GM19328 (cell line): ENCODE measurements at regions not wholly inside any gene's neighbourhood (a gene's known extent, or its start where the extent isn't known, plus 50 kb on each side); places are given as distances from the start of the nearest gene placed in this dataset.

Source experiments
- ATAC-seq: cut with Tn5 transposase; IDR thresholded peaks from one replicate; pipeline ENCODE4 v1.9.1; 2021; ENCODE audit warnings: mild to moderate bottlenecking, moderate library complexity; ENCODE audit not compliant: unreplicated experiment

DNA sequence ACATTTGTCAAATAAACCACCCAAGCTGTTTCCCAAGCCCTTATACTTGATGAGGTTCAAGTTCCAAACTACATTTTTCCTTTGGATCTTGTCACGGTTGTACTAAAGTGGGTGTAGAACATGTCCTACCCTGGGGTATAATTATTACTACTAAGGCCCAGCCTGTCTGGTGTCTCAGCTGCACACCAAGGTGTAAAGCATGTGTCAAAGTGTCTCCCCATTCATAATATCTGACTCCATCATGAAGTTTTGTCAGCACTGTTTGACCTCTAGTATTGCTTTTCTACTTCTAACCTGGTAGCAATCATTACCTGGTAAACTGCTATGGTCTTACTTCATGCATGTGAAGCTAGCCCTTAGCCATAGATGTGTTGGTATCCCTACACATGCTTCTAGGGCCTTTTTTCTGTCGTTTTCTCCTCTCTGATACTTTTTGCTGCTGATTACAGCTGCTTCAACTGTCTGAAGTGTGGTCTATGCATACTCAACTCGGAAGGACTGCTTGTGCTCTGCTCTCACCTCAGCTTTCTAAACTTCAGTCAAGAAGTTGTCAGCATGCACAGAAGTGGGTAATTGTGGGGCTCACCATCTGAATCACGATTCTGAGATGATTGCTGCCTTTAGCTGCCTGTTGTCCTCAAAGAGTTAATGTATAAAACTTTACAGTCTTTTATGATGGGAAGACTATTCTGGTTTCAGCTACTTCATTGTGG lies 445.7 kb upstream of the TRIB2 start:
- no peak for ATAC-seq

DNA sequence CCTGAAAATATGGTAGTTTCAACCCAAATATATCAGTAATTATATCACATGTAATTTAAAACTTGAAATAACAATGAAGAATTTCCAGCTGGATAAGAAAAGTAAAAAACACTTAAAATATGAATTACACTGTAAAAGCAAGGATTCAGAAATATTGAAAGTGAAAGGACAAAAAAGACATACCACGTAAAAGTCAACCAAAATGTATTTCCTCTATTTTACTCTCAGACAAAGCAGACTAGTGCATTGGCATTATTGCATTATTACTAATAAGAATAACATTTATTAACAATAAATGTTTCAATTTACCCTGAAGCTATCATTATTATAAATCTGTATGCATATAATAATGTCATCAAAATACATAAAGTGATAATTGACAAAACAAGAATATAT lies 445.1 kb upstream of the TRIB2 start:
- no peak for ATAC-seq

DNA sequence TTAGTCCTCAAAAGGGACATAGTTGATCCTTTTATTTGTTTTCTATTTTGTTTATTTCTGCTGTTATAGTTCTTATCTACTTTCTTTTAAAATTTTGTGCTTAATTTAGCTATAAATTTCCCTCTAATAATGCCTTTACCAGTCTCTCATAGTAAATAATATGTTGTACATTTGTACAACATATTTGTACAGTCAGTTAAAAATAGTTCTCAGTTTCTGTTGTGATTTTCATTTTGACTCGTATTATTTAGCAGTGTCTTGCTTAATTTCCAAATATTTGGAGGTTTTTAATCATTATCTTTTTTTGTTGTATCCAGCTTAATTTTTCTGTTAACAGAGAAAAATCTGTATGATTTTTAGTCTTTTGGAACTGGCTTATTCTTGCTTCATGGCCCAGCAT lies 443.6 kb upstream of the TRIB2 start:
- no peak for ATAC-seq

DNA sequence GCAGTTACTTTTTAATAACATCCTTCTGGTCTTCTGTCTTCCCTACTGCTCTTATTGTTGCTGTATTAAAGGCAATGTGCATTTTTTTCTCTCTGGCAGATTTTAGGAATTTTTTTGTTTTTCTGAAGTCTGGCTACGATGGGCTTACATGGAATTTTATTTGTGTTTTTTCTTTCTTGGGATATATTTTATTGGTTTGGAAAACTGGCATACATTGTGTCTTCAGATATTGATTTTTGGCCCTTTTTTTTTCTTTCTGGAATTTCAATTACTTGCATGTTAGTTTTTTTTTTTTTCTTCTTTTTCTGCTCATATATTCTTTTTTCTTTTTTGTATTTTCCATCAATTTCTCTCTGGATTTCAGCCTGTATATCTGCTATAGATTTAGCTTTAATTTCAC lies 442.1 kb upstream of the TRIB2 start:
- ATAC-seq = no peak

DNA sequence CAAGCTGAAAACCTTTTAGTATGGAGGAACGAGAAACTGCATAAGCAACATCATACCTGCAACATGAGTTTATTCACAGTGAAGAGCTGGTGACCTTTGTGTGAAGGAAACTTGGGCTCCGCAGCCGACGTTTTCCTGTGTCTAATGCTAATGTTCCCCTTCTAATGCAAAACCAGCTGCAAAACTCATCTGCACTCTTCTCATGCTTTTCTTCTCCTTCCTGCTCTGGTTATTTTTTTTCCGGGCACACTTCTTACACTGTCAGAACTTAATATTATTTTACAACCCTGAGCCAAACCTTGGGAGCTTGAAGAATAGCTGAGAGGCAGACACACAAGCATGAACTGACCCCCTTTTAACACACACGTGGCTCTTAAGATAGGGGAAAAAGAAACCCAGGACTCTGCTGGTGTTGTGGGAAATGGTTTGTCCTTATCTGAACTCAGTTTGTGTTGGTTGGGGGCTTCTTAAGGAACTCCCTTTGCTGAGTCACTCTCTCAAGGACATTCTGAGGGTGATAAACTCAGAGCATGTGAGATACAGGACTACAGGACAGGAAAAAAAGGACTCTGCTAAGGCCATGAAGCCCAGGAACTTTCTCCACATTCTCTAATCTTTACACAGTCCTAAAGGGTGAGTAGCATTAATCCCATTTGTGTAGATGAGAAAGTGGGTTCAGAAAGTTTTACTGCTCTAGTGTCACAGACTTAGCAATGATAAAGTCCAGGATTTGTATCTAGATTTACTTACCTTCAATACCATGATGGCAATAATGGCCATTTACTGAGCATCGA lies 439.3 kb upstream of the TRIB2 start:
- ATAC-seq = no peak

DNA sequence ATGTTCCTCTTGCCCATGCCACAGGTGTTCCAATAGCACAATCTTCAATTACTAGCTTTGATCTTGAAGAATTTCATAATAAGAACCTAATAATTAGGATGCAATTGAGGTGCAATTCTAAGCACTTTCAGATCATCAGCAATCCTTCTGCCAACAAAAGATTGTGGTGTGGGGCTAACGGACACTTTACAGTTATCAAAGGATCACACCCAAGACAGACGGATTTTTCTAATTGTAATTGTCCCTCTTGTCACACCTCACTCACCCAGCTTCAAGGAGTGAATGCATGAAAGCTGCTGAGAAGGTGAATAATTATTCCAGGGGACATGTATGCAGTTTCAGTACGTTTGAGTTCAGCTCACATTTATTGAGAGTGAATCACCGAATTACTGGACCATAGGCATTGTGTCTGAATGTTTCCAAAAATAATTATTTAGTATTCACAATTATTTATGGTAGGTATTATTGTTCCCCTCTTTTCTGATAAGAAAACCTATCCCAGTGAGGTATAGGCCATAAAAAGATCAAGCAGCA lies 438.5 kb upstream of the TRIB2 start:
- no peak for ATAC-seq

DNA sequence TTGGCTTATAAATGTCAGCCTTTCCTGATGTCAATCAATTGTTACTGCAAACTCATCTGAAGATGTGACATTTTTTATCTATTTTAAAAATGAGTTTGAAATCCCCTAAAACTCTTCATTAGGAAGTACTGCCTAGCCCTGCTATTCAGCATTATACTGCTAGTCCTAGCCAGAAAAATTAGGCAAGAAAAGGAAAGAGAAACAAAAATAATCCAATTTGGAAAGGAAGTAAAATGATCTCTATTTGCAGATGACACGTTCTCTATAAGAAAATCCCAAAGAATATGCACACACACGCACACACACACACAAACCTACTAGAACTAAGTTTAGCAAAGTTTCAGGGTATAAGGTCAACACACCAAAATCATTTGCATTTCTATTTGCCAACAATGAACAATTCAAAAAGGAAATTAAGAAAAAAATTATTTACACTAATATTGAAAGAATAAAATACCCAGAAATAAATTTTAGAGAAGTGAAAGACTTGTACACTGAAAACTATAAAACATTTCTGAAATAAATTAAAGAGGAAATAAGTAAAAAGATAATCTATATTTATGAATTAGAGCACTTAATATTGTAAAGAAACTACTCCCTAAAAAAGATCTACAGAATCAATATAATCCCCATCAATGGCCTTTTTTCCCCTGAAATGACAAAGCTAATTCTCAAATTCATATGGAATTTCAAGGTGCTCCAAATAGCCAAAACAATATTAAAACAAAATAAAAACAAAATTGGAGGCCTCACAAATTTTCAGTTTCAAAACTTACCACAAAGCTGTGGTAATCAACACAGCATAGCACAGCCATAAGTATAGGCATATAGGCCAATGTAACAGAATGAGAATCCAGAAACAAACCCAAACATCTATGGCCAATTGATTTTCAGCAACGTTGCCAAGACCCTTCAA lies 433.7 kb upstream of the TRIB2 start:
- ATAC-seq = peak; percentile 73

DNA sequence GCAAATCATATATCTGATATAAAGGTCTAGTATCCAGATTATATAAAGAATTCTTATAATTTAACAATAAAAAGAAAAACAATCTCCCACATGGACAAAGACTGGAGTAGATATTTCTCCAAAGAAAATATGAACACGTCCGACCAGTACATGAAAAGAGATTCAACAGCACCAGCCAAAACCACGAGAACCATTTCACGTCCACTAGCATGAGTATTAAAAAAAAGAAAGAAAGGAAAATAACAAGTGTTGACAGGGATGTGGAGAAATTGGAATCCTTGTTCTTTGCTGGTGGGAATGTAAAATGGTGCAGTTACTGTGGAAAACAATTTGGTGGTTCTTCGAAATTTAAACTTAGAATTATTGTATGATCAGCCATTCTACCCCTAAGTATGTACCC lies 432.7 kb upstream of the TRIB2 start:
- ATAC-seq = no peak

DNA sequence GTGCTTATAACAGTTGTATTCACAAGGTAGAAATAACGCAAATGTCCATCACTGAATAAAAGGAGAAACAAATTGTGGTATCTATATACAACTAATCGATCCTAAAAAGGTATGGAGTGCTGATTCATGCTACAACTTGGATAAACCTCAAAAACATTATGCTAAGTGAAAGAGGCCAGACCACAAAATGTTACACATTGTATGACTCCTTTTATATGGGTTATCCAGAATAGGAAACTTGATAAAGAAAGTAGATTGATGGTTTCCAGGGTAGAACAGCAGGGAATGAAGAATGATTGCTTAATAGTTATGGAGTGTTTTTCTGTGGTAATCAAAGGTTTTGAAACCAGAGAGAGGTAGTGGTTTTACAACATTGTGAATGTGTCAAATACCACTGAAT lies 432.2 kb upstream of the TRIB2 start:
- ATAC-seq = no peak

DNA sequence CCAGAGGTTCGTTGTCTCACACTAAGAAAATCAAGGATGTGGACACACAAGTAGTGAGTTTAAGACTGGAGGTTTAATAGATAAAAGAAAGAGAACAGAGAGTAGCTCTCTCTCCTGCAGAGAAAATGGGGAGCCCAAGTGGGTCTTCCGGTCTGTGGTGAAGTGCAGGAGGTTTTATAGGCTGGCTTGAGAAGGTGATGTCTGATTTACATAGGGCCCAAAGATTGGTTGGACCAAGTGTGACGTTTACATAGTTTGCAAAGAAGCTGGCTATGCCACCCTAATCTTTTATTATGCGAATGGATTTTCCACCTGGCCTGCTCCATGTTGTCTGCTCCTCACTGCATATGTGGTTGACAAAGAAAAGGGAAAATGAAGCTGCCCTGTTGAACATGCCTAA lies 430.4 kb upstream of the TRIB2 start:
- no peak for ATAC-seq

DNA sequence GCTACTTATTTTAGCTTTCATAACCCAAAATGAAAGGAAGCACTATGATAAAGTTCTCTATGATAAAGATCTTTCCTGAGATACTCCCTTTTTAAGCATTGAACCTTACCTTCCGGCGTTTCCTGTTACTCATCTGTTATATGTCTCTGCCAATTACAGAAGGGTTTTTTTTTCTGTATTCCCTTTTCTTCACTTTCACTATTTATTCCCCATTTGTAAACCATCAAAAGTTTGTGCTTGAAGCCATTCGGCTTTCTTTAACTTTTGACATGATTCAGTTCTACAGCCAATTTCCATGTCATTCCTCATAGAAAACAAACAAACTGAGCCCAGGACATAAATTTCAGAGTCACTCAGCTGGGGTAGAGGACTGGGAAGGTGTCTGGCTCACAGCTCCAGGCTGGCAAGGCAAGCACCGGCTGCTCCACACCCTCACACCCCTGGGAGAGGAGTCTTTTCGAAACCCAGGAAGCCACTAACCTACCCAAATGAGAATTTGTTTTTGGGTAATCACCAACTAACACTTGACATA lies 429.4 kb upstream of the TRIB2 start:
- no peak for ATAC-seq

DNA sequence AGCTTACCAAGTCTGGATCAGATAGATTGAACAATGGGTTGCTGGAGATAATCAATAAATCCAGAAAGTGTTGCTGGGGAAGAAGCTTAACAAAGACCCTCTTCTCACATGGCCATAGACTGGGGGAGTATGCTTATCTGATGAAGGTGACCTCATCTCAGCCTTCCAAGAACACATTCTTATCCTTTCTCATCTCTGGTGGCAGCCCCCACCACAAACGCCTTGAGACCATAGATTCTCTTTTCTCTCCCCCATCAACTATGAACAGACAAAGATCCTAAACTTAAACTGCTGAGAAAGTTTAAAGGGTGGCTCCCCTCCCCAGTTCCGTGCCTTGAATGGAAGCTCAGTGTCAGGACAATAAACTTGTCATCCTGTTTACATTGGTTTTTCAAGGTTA lies 428.7 kb upstream of the TRIB2 start:
- no peak for ATAC-seq

DNA sequence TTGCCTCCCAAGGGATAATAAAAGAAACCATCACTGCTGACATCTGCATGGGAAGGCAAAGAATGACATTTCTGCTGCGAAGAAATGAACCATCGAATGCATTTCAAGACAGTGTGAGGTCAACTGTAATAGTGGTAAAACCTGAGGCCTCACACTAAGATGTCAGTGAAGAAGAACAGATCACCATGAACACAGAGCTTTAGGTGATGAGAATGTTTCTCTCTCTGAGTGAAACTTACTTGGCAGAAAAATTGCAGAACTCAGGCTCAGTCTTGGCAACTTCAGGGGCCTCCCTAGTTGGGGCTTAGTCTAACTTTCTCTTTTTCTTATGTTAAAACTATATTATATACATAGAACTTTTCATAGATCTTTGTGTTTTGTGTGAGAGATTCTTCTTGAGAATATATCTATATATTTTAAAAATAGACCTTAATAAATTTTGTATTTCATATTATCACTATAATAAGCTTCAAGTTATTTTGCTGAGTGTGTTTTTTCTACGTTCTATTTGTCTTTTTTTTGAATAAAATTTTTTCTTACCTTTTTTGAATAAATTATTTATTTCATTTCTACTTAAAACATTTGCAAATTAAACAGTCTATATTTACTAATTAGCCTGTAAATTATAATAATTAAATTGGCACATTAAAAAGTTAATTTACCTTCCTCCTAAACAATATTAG lies 427.5 kb upstream of the TRIB2 start:
- no peak for ATAC-seq

DNA sequence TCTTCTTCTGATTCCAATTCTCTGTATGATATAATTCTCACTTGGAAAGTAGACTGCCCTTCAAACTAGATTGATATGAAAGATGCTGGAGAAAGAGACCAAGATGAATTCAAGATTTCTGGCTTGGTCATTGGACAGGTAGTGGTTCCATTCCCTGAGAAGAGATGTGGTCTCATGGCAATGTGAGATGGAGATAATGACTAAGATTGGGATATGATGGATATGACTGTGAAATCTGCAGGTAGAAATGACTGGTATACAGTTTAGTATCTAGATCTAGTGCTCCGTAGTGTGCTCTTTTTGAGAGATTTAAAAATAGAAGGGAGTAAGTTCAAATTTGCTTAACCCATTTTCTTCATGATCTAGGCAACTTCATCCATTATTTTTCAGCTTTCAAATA lies 425.4 kb upstream of the TRIB2 start:
- no peak for ATAC-seq

DNA sequence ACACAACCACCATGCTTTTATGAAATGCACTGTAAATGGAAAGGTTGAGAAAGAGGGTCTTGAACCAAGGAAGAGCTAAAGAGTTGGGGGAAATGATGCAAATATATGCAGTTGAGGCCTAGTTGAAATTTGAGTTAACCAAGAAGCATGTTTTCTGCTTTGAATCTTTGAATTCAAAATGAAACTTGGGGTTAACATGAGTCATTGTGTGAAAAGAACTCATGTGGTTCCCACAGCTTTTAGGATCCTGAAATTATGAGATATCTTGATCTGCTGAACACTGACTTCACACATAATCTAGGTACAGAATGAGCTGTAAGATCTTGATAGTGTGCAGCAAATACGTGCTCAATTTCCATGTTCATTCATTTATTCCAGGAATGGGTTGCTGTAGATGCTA lies 422.9 kb upstream of the TRIB2 start:
- ATAC-seq = peak; percentile 93

DNA sequence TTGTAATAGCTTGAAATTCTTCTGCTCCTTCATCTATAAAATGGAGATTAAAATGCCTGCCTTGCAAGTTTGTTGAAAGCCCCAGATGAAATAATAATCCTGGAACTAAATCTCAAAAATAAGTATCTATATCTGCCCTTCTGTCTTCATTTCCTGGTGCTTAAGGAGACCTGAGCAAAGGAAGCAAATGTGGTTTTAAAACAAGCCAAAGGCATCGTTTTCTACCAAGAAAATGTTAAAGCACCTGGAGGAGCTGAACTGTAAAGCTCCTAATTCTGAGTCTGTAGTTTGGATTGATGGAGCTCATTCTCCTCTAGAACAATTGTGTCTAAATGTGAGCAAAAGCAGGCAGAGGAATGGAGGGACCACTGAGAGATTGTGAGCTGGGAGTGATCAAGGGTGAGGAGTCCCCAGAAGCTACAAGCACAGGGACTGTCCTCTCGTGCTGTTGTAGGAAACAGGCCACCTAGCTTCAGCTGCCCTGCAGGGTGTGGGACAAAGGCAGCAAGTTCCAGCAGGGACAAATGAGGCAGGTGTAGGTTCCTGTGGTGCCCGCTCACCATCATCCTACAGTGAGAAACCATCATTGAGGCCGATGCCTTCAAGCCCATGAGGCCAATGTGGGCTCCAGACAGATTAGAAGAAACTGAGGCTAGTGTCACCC lies 420.7 kb upstream of the TRIB2 start:
- no peak for ATAC-seq

DNA sequence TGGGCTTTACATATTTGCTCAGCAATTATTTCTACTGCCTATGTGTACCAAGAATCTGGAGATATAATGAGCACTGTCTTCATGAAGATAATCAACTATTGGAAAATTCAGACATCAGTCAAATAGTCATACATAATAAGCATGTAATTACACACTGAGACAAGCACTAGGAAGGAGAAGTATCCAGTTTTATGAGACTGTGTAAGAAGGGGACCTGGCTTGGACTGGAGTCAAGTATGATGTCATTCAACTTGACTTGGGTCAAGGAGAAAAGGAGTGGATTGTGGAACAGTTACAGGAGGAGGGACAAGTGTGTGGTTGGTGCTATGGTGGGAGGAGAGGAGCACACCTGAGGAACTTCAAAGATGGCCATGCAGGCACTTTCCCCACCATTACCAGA lies 419.8 kb upstream of the TRIB2 start:
- ATAC-seq = no peak

DNA sequence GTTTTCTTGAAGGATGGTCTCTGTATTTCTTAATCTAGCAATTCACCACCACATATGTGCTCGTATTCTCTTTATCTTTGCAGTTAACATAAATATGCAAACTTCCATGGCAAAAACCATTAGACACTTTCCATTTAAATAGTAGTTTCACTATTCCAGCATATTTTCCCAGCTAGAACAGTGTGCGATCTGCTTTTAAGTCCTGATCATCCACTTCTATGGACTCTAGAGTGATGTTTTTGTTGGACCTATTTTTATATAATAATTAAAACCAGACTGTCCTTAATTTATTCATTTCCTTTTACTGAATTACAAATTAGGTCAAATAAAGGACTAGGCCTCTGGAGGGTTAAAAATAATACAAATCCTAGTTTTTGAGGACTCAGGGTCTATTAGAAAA lies 418.4 kb upstream of the TRIB2 start:
- ATAC-seq = no peak

DNA sequence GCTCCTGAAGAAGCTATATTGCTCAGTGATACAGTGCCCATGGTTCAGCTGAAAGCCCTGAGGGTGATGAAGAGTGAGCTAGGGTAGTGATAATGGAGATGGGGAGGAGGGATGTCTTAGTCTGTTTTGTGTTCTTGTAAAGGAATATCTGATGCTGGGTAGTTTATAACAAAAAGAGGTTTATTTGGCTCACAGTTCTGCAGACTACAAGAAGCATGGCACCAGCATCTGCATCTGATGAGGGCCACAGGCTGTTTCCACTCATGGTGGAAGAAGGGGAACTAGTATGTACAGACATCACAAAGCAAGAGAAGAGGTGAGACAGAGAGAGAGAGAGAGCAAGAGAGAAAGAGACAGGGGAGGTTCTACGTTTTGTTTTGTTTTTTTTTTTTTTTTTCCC lies 417.3 kb upstream of the TRIB2 start:
- ATAC-seq = no peak

DNA sequence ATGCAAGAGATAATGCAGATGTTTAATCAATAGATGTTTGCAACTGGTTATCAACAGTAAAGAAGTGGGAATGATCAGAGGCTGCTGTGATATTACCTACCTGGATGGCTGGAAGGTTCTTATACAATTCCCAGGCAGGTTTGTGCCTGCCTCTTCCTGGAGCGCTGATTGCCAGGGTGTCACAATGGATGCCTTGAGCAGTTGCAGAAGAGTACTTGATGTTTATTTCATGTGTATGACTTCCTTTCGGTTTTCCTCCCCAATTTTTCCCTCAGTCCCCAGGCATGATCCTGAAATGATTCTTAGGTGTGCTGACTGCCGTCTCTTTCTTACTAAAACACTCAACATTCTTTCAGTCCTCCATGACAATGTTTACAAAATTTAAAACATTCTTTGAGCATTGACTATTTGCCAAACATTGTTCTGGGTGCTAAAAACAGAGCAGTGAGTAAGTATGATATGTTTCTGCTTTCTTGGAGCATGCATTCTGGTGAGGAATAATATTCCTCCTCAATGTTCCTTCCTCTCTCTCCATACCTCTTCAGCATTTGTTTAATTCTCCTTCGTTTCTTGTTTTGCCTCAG lies 416.6 kb upstream of the TRIB2 start:
- ATAC-seq = no peak
